ENCODE measurements at regions not wholly inside any gene's neighbourhood (a gene's known extent, or its start where the extent isn't known, plus 50 kb on each side); places are given as distances from the start of the nearest gene placed in this dataset.

DNA sequence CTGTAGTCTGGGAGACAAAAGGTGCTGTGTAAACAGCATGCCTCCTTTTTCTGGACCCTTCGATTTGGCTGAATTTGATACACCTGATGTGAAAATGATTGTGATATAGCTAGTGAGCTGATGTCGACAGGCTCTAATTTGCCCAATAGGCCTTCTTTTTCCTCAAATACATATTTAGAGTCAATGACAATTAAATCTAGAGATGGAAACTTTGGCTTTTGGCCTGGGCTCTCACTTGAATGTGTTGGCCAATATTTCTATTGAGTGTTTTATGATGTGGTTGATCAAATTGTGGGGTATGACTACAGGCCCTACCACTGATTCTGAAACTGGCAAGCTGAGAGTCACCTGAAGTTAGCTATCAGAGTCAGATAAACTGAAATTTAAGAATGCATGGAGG lies 151.8 kb upstream of the MEOX2 start:
- no peak overlapping the region for H3K4me3 ChIP-seq
- DNase-seq: no peak
- no peaks in the 10 kb centered on the region for H3K27me3 ChIP-seq
- H3K4me1 ChIP-seq: peaks cover 0 to under 1% (median 0%) of the 10 kb centered on the region in 4 donors
- no peaks in the 10 kb centered on the region for H3K36me3 ChIP-seq
- H3K9me3 ChIP-seq: no peaks in the 10 kb centered on the region
- no peak overlapping the region for H3K27ac ChIP-seq
- TF ChIP-seq CTCF (IDR thresholded peaks at IDR 0.05) (no peak), POLR2A (IDR thresholded peaks at IDR 0.05) (no peak)

DNA sequence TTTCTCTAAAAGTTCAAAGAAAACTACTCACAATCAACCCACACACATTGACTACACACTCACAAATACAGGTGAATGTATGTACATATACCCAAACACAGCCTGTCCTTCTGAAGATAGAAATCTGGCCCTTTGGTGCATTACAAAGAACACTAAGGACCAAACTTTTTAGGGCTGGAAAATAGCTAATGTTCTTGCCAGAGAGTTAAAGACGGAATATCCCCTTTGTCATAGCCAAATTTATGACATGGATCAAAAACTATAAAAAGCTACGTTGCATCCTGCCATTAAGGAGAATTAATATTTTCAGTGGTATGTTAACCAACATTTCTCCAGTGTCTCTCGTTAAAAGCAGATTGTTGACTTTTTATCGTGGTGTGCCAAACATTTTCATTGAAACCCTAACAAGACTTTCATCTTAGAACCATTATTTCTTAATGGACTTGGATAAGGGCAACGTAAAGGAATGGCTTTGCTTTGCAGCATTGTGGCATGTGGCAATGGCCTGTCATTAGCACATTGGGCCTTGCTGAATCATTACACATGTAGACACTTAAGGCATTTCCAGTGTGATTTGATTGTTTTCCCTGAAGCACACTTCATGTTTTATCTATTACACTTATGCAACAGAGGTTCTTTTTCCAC lies 150.9 kb upstream of the MEOX2 start:
- H3K27ac ChIP-seq: no peak overlapping the region
- no peaks in the 10 kb centered on the region for H3K36me3 ChIP-seq
- no peaks in the 10 kb centered on the region for H3K9me3 ChIP-seq
- H3K4me3 ChIP-seq: no peak overlapping the region
- no peaks in the 10 kb centered on the region for H3K27me3 ChIP-seq
- no peak for DNase-seq
- peaks cover 0 to 7% (median 0%) of the 10 kb centered on the region in 4 donors for H3K4me1 ChIP-seq
- no peak for TF ChIP-seq POLR2A (IDR thresholded peaks at IDR 0.05)
- TF ChIP-seq CTCF (IDR thresholded peaks at IDR 0.05): no peak

- H3K27ac ChIP-seq: no peak overlapping the region
- no peaks in the 10 kb centered on the region for H3K36me3 ChIP-seq
- H3K27me3 ChIP-seq: no peaks in the 10 kb centered on the region
- TF ChIP-seq POLR2A (IDR thresholded peaks at IDR 0.05): no peak
- no peak for TF ChIP-seq CTCF (IDR thresholded peaks at IDR 0.05)
- peaks cover 0 to 7% (median 0%) of the 10 kb centered on the region in 4 donors for H3K4me1 ChIP-seq
- no peak overlapping the region for H3K4me3 ChIP-seq
- no peaks in the 10 kb centered on the region for H3K9me3 ChIP-seq
- DNase-seq: no peak
These were observed 150.2 kb upstream of the MEOX2 start for GRCh38 chr7:15836651-15837050.

DNA sequence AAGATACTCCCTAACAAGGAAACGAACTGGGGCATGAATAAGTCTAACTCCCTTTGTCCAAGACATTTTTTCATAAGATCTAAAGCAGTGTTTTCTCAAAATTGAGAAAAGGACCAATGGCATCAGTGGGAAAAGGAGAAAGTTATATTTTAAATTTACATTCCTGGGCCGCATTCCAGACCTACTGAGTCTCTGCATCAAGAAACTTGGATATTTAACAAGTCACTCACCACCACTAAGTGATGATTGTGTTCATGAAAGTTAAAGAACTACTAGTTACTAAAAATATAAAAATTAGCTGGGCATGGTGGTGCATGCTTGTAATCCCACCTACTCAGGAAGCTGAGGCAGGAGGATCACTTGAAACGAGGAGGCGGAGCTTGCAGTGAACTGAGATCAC lies 149.6 kb upstream of the MEOX2 start:
- Histone ChIP-seq H3K27me3 (no peaks in the 10 kb centered on the region), H3K4me1 (peaks cover 0 to 7% (median 0%) of the 10 kb centered on the region in 4 donors), H3K27ac (no peak overlapping the region), H3K9me3 (no peaks in the 10 kb centered on the region), H3K36me3 (no peaks in the 10 kb centered on the region), H3K4me3 (no peak overlapping the region)
- no peak for TF ChIP-seq CTCF (IDR thresholded peaks at IDR 0.05)
- TF ChIP-seq POLR2A (IDR thresholded peaks at IDR 0.05): no peak
- DNase-seq: no peak

GRCh38 chr7:15834446-15834845 lies 148.0 kb upstream of the MEOX2 start:
- TF ChIP-seq POLR2A (IDR thresholded peaks at IDR 0.05) (no peak), CTCF (IDR thresholded peaks at IDR 0.05) (no peak)
- Histone ChIP-seq H3K36me3 (no peaks in the 10 kb centered on the region), H3K9me3 (no peaks in the 10 kb centered on the region), H3K27me3 (no peaks in the 10 kb centered on the region), H3K4me3 (no peak overlapping the region), H3K27ac (no peak overlapping the region), H3K4me1 (peaks cover 0 to 7% (median 0%) of the 10 kb centered on the region in 4 donors)
- DNase-seq: no peak
